ENCODE measurements at regions not wholly inside any gene's neighbourhood (a gene's known extent, or its start where the extent isn't known, plus 50 kb on each side); places are given as distances from the start of the nearest gene placed in this dataset.

- no peak for TF ChIP-seq CTCF (conservative IDR thresholded peaks at IDR 0.05; ENCODE audit: low read length)
- TF ChIP-seq EZH2phosphoT487 (IDR thresholded peaks at IDR 0.05; ENCODE audit: borderline replicate concordance), result no peak
Measured at GRCh38 chr1:221812905-221813597, 71.2 kb upstream of the DUSP10 start.
